ENCODE measurements at regions not wholly inside any gene's neighbourhood (a gene's known extent, or its start where the extent isn't known, plus 50 kb on each side); places are given as distances from the start of the nearest gene placed in this dataset.

DNA sequence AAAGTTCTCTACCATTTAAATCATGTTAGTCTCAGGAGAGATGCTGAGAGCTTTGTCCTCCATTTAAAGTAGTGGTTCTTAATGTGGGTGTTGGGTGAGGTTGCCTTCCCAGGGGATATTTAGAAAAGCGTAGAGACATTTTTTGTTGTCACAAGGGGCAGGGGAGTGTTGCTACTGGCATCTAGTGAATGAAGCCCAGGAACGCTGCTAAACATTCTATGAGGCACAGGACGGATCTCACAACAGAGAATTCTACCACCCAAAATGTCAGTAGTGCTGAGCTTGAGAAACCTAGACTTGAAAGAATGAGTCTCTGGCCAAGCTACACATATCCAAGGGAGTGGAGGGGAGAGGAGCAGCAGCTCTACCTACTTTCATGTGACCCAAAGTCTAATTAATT is 60.7 kb upstream of the CTNNB1 start:
- WGBS, 2 donors = 93 to 95% methylated on average over 3 of the region's 3 CpGs
- no peaks in the 10 kb centered on the region for H3K36me3 ChIP-seq (ENCODE audit: low read depth, missing control alignments)
- H3K9me3 ChIP-seq = no peaks in the 10 kb centered on the region
- H3K4me3 ChIP-seq = no peak overlapping the region
- intact Hi-C loops (cut with DNase I; ENCODE audit: low total_unique reads) = no loop called here
- TF ChIP-seq, protein P1, sequence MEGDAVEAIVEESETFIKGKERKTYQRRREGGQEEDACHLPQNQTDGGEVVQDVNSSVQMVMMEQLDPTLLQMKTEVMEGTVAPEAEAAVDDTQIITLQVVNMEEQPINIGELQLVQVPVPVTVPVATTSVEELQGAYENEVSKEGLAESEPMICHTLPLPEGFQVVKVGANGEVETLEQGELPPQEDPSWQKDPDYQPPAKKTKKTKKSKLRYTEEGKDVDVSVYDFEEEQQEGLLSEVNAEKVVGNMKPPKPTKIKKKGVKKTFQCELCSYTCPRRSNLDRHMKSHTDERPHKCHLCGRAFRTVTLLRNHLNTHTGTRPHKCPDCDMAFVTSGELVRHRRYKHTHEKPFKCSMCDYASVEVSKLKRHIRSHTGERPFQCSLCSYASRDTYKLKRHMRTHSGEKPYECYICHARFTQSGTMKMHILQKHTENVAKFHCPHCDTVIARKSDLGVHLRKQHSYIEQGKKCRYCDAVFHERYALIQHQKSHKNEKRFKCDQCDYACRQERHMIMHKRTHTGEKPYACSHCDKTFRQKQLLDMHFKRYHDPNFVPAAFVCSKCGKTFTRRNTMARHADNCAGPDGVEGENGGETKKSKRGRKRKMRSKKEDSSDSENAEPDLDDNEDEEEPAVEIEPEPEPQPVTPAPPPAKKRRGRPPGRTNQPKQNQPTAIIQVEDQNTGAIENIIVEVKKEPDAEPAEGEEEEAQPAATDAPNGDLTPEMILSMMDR (IDR thresholded peaks at IDR 0.05) = no peak
- TF ChIP-seq POLR2A (IDR thresholded peaks at IDR 0.05) = no peak
- no peak for DNase-seq
- no peaks in the 10 kb centered on the region for H3K4me1 ChIP-seq
- no peaks in the 10 kb centered on the region for H3K27me3 ChIP-seq
- no peak overlapping the region for H3K27ac ChIP-seq

DNA sequence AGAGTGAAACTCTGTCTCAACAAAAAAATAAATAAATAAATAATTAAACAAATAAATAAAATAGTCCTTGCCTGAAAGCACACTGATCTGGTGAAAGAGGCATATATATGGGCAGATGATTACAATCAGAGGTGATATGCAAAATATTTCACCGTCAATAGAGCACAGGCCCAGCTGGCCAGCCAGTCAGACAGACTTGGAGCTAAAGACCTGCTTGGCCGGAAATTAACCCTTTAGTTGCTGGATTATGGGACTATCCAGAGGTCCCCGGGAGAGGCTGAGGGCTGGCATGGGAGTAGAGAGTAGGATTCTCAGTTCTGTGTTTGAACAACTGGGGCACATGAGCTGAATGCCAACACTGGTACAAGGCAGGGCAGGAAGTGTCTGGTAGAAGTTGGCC is 59.1 kb upstream of the CTNNB1 start:
- Histone ChIP-seq H3K27me3 (no peaks in the 10 kb centered on the region), H3K4me3 (no peak overlapping the region), H3K36me3 (ENCODE audit: low read depth, missing control alignments) (no peaks in the 10 kb centered on the region), H3K27ac (no peak overlapping the region), H3K4me1 (no peaks in the 10 kb centered on the region), H3K9me3 (no peaks in the 10 kb centered on the region)
- no peak for DNase-seq
- TF ChIP-seq POLR2A (IDR thresholded peaks at IDR 0.05) = no peak
- TF ChIP-seq, protein P1 (IDR thresholded peaks at IDR 0.05) = no peak
- intact Hi-C loops (cut with DNase I; ENCODE audit: low total_unique reads) = no loop called here
- WGBS, 2 donors = 80 to 82% methylated on average over 3 of the region's 3 CpGs

- no peaks in the 10 kb centered on the region for H3K4me1 ChIP-seq
- no peak for DNase-seq
- H3K4me3 ChIP-seq = no peak overlapping the region
- no peak overlapping the region for H3K27ac ChIP-seq
- no peaks in the 10 kb centered on the region for H3K36me3 ChIP-seq (ENCODE audit: low read depth, missing control alignments)
- H3K27me3 ChIP-seq = no peaks in the 10 kb centered on the region
- TF ChIP-seq POLR2A (IDR thresholded peaks at IDR 0.05) = no peak
- TF ChIP-seq, protein P1 (IDR thresholded peaks at IDR 0.05) = no peak
- 82 to 86% methylated on average over 7 of the region's 7 CpGs for WGBS, 2 donors
- no peaks in the 10 kb centered on the region for H3K9me3 ChIP-seq
- intact Hi-C loops (cut with DNase I; ENCODE audit: low total_unique reads) = no loop called here
Measured at GRCh38 chr3:41141433-41142167, 57.7 kb upstream of the CTNNB1 start.

DNA sequence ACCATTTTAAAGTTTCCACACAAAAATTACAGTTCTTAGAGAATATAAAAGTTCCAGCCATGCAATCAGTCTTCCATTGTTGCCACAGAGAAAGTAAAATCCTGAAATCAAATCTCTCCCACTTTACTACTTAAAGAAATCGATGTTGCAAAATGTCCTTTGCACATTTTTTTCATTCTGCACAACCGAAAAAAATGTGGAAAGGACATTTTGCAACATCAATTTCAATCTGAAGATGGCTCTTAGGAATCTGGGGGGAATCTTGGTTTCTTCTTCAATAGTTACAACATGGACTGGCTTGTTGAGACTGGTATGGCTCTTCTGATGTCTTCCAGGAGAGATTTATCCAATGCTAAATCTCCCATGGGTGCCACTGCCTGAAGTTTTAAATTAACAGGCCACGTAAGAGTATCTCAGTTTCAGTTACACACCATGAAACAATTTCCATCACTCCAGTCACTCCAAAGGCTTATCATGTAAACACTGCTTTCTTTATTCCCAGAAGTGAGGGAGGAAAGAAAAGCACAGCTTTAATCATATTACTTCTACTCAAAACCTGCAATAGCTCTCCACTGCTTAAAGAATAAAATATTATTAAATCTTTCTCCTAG is 55.8 kb upstream of the CTNNB1 start:
- TF ChIP-seq POLR2A (IDR thresholded peaks at IDR 0.05) = no peak
- TF ChIP-seq, protein P1 (IDR thresholded peaks at IDR 0.05) = no peak

GRCh38 chr3:41144631-41145030 is 54.7 kb upstream of the CTNNB1 start:
- 40 to 57% methylated on average over 1 of the region's 1 CpG for WGBS, 2 donors
- no peaks in the 10 kb centered on the region for H3K27me3 ChIP-seq
- H3K9me3 ChIP-seq = no peaks in the 10 kb centered on the region
- DNase-seq = no peak
- TF ChIP-seq, protein P1 (IDR thresholded peaks at IDR 0.05) = no peak
- no peak for TF ChIP-seq POLR2A (IDR thresholded peaks at IDR 0.05)
- H3K36me3 ChIP-seq (ENCODE audit: low read depth, missing control alignments) = no peaks in the 10 kb centered on the region
- H3K27ac ChIP-seq = no peak overlapping the region
- intact Hi-C loops (cut with DNase I; ENCODE audit: low total_unique reads) = no loop called here
- H3K4me1 ChIP-seq = no peaks in the 10 kb centered on the region
- H3K4me3 ChIP-seq = no peak overlapping the region

More for the DNA sequence above, 55.8 kb upstream of the CTNNB1 start:
- no peaks in the 10 kb centered on the region for H3K27me3 ChIP-seq
- no peaks in the 10 kb centered on the region for H3K36me3 ChIP-seq (ENCODE audit: low read depth, missing control alignments)
- WGBS, 2 donors = 79 to 83% methylated on average over 3 of the region's 3 CpGs
- no peaks in the 10 kb centered on the region for H3K9me3 ChIP-seq
- DNase-seq = no peak
- H3K4me3 ChIP-seq = no peak overlapping the region
- H3K27ac ChIP-seq = no peak overlapping the region
- H3K4me1 ChIP-seq = no peaks in the 10 kb centered on the region
- intact Hi-C loops (cut with DNase I; ENCODE audit: low total_unique reads) = no loop called here

Measured in testis (tissue), 2 donors.